PC-9 (cell line): ENCODE measurements at regions not wholly inside any gene's neighbourhood (a gene's known extent, or its start where the extent isn't known, plus 50 kb on each side); places are given as distances from the start of the nearest gene placed in this dataset.

Source experiments
- BruUV-seq: library from RNA; stranded (reverse); fragments of 400-500 nt; replicated peaks from 2 replicates; lab custom pipeline; 2021; lab: Mats Ljungman, UMichigan
- CTCF ChIA-PET: fragments of 300-600 bp; sonication (Branson Sonifier 250); formaldehyde crosslinking; loops from one replicate; lab custom pipeline; 2022; ENCODE audit warnings: antibody characterized with exemption; lab: Charles Lee
- POLR2A ChIA-PET: fragments of 300-600 bp; sonication (Branson Sonifier 250); formaldehyde crosslinking; loops from one replicate; lab custom pipeline; 2022; ENCODE audit warnings: antibody characterized with exemption; ENCODE audit not compliant: unreplicated experiment; lab: Charles Lee
- DNase-seq, 2 experiments: peaks; one replicate each; pipeline versions ENCODE4 v3.0.0 to v3.0.0-alpha.2; 2015 to 2022; ENCODE audit warnings: mixed read lengths in 1 of 2
- H2AFZ ChIP-seq: fragments of 200-600 bp; sonication (generic); 2 replicates; pipeline ENCODE4 v1.8.1; 2017; ENCODE audit warnings: antibody characterized with exemption
- H3F3A ChIP-seq: fragments of 200-600 bp; sonication (generic); 2 replicates; pipeline ENCODE4 v1.8.1; 2017; ENCODE audit warnings: antibody characterized with exemption, mild to moderate bottlenecking, low read depth; ENCODE audit not compliant: insufficient read depth
- H3K27ac ChIP-seq: fragments of 200-600 bp; sonication (generic); 2 replicates; pipeline ENCODE4 v1.6.1; 2016; ENCODE audit warnings: mixed run types
- H3K27me3 ChIP-seq: fragments of 200-600 bp; sonication (generic); 2 replicates; pipeline ENCODE4 v1.6.1; 2016; ENCODE audit warnings: low read depth, mixed run types; ENCODE audit not compliant: insufficient read depth
- H3K36me3 ChIP-seq: fragments of 200-600 bp; sonication (generic); 2 replicates; pipeline ENCODE4 v1.6.1; 2016; ENCODE audit warnings: low read depth, mixed run types
- H3K4me1 ChIP-seq: fragments of 200-600 bp; sonication (generic); replicated peaks from 2 replicates; pipeline ENCODE4 v1.6.1; 2016; ENCODE audit warnings: mixed run types; ENCODE audit not compliant: insufficient read depth
- H3K4me2 ChIP-seq: fragments of 200-600 bp; sonication (generic); 2 replicates; pipeline ENCODE4 v1.6.1; 2017; ENCODE audit warnings: mixed run types
- H3K4me3 ChIP-seq: fragments of 200-600 bp; sonication (generic); 2 replicates; pipeline ENCODE4 v1.6.1; 2016; ENCODE audit warnings: mixed run types
- H3K79me2 ChIP-seq: fragments of 200-600 bp; sonication (generic); 2 replicates; pipeline ENCODE4 v1.6.1; 2017; ENCODE audit warnings: low read depth, mixed run types
- H3K9me2 ChIP-seq: fragments of 200-600 bp; sonication (generic); 2 replicates; pipeline ENCODE4 v1.8.1; 2017; ENCODE audit warnings: mild to moderate bottlenecking; ENCODE audit not compliant: insufficient read depth
- H3K9me3 ChIP-seq: fragments of 200-600 bp; sonication (generic); 2 replicates; pipeline ENCODE4 v1.8.1; 2016; ENCODE audit warnings: low read depth; ENCODE audit not compliant: insufficient read depth
- H4K20me1 ChIP-seq: fragments of 200-600 bp; sonication (generic); 2 replicates; pipeline ENCODE4 v1.8.1; 2017; ENCODE audit not compliant: insufficient read depth
- CTCF ChIP-seq: fragments of 200-600 bp; sonication (generic); conservative IDR thresholded peaks from 2 replicates; pipeline ENCODE4 v1.6.1; 2017; ENCODE audit warnings: mixed run types, antibody characterized with exemption, mild to moderate bottlenecking, moderate library complexity
- EZH2 ChIP-seq: fragments of 200-600 bp; sonication (generic); IDR thresholded peaks from 2 replicates; pipeline ENCODE4 v1.8.0; 2017; ENCODE audit warnings: antibody characterized with exemption, low read depth
- intact Hi-C: fragments of 100-400 bp; cut with micrococcal nuclease; formaldehyde crosslinking; loops from one replicate; pipeline ENCODE4 v1.10.0; 2022; ENCODE audit not compliant: unreplicated experiment

- Histone ChIP-seq H3K4me2 (no peak overlapping the region), H2AFZ (no peak overlapping the region), H4K20me1 (no peaks in the 10 kb centered on the region), H3K27ac (no peak overlapping the region), H3K27me3 (peaks cover 48% of the 10 kb centered on the region), H3K4me3 (no peak overlapping the region), H3K9me2 (no peaks in the 10 kb centered on the region), H3F3A (no peaks in the 10 kb centered on the region), H3K9me3 (no peaks in the 10 kb centered on the region), H3K79me2 (no peaks in the 10 kb centered on the region), H3K36me3 (no peaks in the 10 kb centered on the region), H3K4me1 (no peaks in the 10 kb centered on the region)
- ChIA-PET CTCF (no interaction called here), POLR2A (no interaction called here)
- intact Hi-C loops = no loop called here
- BruUV-seq = no TSS peak
- TF ChIP-seq CTCF (no peak), EZH2 (no peak)
- no peak for DNase-seq
Measured at GRCh38 chr13:101003566-101003965, 329.0 kb upstream of the TMTC4 start.

GRCh38 chr13:100989392-100989791 is 314.8 kb upstream of the TMTC4 start:
- H3K36me3 ChIP-seq = no peaks in the 10 kb centered on the region
- H3K4me3 ChIP-seq = no peak overlapping the region
- H3K4me2 ChIP-seq = no peak overlapping the region
- H3K79me2 ChIP-seq = no peaks in the 10 kb centered on the region
- no peak for TF ChIP-seq EZH2
- TF ChIP-seq CTCF = no peak
- peaks cover 44% of the 10 kb centered on the region for H3K27me3 ChIP-seq
- CTCF ChIA-PET = no interaction called here
- H3K9me2 ChIP-seq = no peaks in the 10 kb centered on the region; the same call in 1 of the 2 replicates
- BruUV-seq = no TSS peak
- no peaks in the 10 kb centered on the region for H3K9me3 ChIP-seq
- POLR2A ChIA-PET = interaction anchor here (0.5 kb wide), 1 partner anchor 21 kb away, joined by 9 read pairs; no protein-coding TSS in a partner anchor
- H2AFZ ChIP-seq = no peak overlapping the region
- no peak overlapping the region for H3K27ac ChIP-seq
- intact Hi-C loops = no loop called here
- DNase-seq = no peak
- H3F3A ChIP-seq = no peaks in the 10 kb centered on the region
- H4K20me1 ChIP-seq = no peaks in the 10 kb centered on the region
- H3K4me1 ChIP-seq = no peaks in the 10 kb centered on the region

GRCh38 chr13:100988921-100989320 is 314.3 kb upstream of the TMTC4 start:
- Histone ChIP-seq H3K27me3 (peaks cover 41% of the 10 kb centered on the region), H3F3A (no peaks in the 10 kb centered on the region), H3K79me2 (no peaks in the 10 kb centered on the region), H3K4me1 (no peaks in the 10 kb centered on the region), H4K20me1 (no peaks in the 10 kb centered on the region), H3K27ac (no peak overlapping the region), H3K4me2 (no peak overlapping the region), H3K9me2 (no peaks in the 10 kb centered on the region; the same call in 1 of the 2 replicates), H3K36me3 (no peaks in the 10 kb centered on the region), H2AFZ (no peak overlapping the region), H3K4me3 (no peak overlapping the region), H3K9me3 (no peaks in the 10 kb centered on the region)
- intact Hi-C loops = no loop called here
- no TSS peak for BruUV-seq
- DNase-seq = no peak
- ChIA-PET CTCF (no interaction called here), POLR2A (interaction anchor here (0.5 kb wide), 1 partner anchor 22 kb away, joined by 9 read pairs; no protein-coding TSS in a partner anchor)
- TF ChIP-seq EZH2 (no peak), CTCF (no peak)
